ENCODE measurements at regions not wholly inside any gene's neighbourhood (a gene's known extent, or its start where the extent isn't known, plus 50 kb on each side); places are given as distances from the start of the nearest gene placed in this dataset.

- no peak overlapping the region for H3K27ac ChIP-seq
- peak in 1 of 5 donors; percentile 16 for DNase-seq
- intact Hi-C loops (cut with DNase I): no loop called here
- TF ChIP-seq CTCF (IDR thresholded peaks at IDR 0.05) (no peak), EP300 (IDR thresholded peaks at IDR 0.05) (no peak), POLR2A (IDR thresholded peaks at IDR 0.05) (no peak)
- H3K9me3 ChIP-seq: no peaks in the 10 kb centered on the region
- peaks cover 15% of the 10 kb centered on the region for H3K4me1 ChIP-seq (ENCODE audit: insufficient read depth)
- 95 to 96% (median 95%) methylated on average over 5 of the region's 5 CpGs for WGBS, 3 donors
- no peak overlapping the region for H3K4me3 ChIP-seq
- H3K27me3 ChIP-seq: no peaks in the 10 kb centered on the region
- no peaks in the 10 kb centered on the region for H3K36me3 ChIP-seq
These were observed 96.5 kb upstream of the TLE3 start for GRCh38 chr15:70194266-70194665.

GRCh38 chr15:70193734-70194133, 96.0 kb upstream of the TLE3 start:
- intact Hi-C loops (cut with DNase I): no loop called here
- WGBS, 3 donors: 59 to 75% (median 67%) methylated on average over 9 of the region's 9 CpGs

GRCh38 chr15:70192490-70192889, 94.8 kb upstream of the TLE3 start:
- Histone ChIP-seq H3K9me3 (no peaks in the 10 kb centered on the region), H3K27ac (no peak overlapping the region), H3K4me1 (ENCODE audit: insufficient read depth) (peaks cover 15% of the 10 kb centered on the region), H3K36me3 (no peaks in the 10 kb centered on the region), H3K4me3 (no peak overlapping the region), H3K27me3 (no peaks in the 10 kb centered on the region)
- DNase-seq: no peak
- 49 to 89% (median 55%) methylated on average over 9 of the region's 9 CpGs for WGBS, 3 donors
- TF ChIP-seq CTCF (IDR thresholded peaks at IDR 0.05): no peak
- TF ChIP-seq POLR2A (IDR thresholded peaks at IDR 0.05): no peak
- no peak for TF ChIP-seq EP300 (IDR thresholded peaks at IDR 0.05)
- intact Hi-C loops (cut with DNase I): no loop called here

More at GRCh38 chr15:70193734-70194133, 96.0 kb upstream of the TLE3 start:
- Histone ChIP-seq H3K27ac (no peak overlapping the region), H3K27me3 (no peaks in the 10 kb centered on the region), H3K36me3 (no peaks in the 10 kb centered on the region), H3K4me3 (no peak overlapping the region), H3K4me1 (ENCODE audit: insufficient read depth) (peaks cover 15% of the 10 kb centered on the region), H3K9me3 (no peaks in the 10 kb centered on the region)
- DNase-seq: peak in 1 of 5 donors; percentile 19
- TF ChIP-seq CTCF (IDR thresholded peaks at IDR 0.05) (no peak), EP300 (IDR thresholded peaks at IDR 0.05) (no peak), POLR2A (IDR thresholded peaks at IDR 0.05) (no peak)

- WGBS, 3 donors: 99 to 100% (median 99%) methylated on average over 3 of the region's 3 CpGs
- no peak overlapping the region for H3K27ac ChIP-seq
- H3K4me1 ChIP-seq (ENCODE audit: insufficient read depth): peaks cover 15% of the 10 kb centered on the region
- no peak for TF ChIP-seq EP300 (IDR thresholded peaks at IDR 0.05)
- no peak for TF ChIP-seq CTCF (IDR thresholded peaks at IDR 0.05)
- TF ChIP-seq POLR2A (IDR thresholded peaks at IDR 0.05): no peak
- H3K36me3 ChIP-seq: no peaks in the 10 kb centered on the region
- DNase-seq: no peak
- no peaks in the 10 kb centered on the region for H3K27me3 ChIP-seq
- no peaks in the 10 kb centered on the region for H3K9me3 ChIP-seq
- H3K4me3 ChIP-seq: no peak overlapping the region
- intact Hi-C loops (cut with DNase I): no loop called here
These were observed 94.3 kb upstream of the TLE3 start for GRCh38 chr15:70192041-70192440.
